Medulla oblongata (tissue), 1 donor: ENCODE measurements at regions not wholly inside any gene's neighbourhood (a gene's known extent, or its start where the extent isn't known, plus 50 kb on each side); places are given as distances from the start of the nearest gene placed in this dataset.
A peak's percentile ranks its signal among the peaks of the same experiment; 100 is the strongest.

Source experiments
- DNase-seq: peaks from one replicate; pipeline ENCODE4 v3.0.0-alpha.2; 2015; ENCODE audit errors: extremely low spot score

- no peak for DNase-seq
Observed at GRCh38 chr13:39858794-39859193, 203.3 kb downstream of the COG6 start.

DNA sequence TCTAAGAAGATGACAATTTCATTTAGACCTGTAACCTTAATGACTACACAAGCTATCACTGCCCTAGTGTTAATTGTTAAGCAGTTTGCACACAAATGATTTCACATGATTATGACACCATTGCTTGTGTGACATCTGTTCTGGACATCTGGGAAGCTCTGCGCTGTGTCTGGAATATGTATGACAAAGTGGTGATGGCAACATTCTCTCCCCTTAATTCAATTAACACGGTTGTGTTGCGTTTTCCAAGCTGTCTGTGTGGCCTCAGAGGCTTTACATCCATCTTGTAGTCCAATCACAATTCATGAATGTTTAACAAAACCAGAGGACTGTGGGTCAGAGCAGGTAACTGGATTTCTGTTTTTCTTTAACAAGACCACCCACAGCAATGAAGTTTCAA, 204.4 kb downstream of the COG6 start:
- DNase-seq: no peak

DNA sequence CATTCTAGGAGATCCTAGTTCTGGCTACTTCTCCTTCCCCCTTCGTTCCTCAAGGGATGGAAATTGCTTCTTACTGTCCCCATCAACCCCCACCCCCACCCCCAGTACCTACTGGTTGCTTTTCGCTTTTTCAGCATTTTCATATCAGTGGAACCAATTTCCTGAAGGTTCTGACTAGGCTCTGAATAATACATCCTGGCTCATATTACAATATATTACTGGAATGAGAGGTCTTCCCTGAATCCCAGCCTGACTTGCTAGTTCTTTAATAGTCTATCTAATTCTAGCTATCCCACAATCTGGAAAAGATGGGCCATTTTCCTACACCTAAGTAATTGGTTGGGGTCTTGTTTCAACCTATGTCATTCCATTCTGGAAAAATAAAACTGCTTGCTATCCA, 207.4 kb downstream of the COG6 start:
- DNase-seq: no peak

DNA sequence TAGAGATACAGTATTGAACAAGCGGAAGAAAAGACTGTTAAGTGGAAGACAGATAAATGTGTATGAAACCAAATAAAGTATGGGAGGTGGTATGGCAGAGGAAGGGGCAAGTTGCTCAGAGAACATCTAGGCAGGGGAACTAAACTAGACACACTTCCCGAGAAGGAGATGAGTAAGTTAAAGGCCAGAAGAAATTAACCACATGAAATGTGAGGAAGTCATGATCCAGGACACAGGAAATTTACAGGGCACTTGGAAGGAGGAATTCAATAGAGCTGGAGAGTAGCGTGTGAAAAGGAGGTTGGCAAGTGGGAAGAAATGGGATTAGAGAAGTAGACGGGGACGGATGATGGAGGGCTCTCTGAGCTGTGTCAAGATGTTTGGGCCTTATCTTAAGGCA, 208.8 kb downstream of the COG6 start:
- DNase-seq: no peak

- DNase-seq: no peak
Observed at GRCh38 chr13:39866722-39867121, 211.3 kb downstream of the COG6 start.

- DNase-seq: no peak
Observed at GRCh38 chr13:39867807-39868206, 212.3 kb downstream of the COG6 start.

DNA sequence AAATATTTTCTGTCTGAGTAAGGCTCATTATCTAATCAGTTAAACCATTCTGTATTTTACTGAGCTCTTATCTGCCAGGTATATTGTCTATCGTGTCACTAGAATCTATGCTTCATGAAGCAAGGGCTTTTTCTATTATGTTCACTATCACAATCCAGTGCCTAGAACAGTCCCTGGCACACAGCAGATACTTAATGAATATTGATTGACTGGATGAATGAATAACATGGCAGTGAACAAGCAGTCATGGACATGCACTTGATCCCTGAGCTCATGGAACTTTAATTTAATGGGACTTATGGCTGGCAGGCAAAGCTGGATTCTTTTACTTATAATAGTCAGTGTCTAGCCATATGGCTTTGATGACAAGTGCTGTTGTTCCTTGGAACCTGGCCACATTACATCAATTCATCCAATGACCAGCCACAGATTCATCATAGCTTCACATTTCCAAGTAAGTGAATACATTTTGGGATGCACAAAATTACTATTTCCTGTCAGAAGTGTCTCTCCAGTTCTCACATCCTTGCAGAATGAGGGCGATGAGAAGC, 214.8 kb downstream of the COG6 start:
- DNase-seq: no peak

DNA sequence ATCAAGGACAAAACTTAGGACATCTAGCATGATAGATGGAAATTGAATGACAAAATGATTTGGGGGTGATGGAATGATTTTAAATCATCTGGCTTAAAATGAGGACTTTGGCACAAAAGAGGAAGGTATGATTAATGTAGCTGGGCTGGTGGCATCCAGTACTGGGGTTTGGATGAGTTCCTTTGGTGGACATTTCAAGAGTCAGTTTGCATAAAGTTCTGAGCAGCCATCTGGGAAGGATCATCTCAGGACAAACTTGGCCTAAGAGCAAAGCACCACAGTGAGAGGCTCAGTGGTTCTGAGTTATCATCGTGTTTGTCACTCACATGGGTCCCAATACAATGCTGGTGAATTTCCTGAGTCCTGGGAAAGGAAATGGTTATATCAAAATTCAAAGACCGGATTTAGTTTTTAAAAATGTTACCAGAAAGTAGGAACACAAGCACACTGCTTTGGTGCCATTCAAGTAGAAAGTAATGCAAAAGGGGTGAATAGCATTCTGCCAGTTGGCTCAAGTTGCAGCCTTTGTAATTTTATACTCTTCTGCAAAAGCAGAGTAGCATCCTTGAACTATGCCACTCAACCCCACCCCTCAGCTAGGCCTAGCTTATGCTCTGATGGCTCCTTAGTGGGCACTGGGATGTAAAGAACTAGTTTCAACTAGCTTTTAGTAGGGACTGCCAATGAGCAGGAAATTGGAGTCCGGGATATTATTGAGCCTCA, 219.0 kb downstream of the COG6 start:
- DNase-seq: no peak

GRCh38 chr13:39875111-39875987, 219.9 kb downstream of the COG6 start:
- no peak for DNase-seq

- no peak for DNase-seq
Observed at GRCh38 chr13:39876258-39876657, 220.8 kb downstream of the COG6 start.

DNA sequence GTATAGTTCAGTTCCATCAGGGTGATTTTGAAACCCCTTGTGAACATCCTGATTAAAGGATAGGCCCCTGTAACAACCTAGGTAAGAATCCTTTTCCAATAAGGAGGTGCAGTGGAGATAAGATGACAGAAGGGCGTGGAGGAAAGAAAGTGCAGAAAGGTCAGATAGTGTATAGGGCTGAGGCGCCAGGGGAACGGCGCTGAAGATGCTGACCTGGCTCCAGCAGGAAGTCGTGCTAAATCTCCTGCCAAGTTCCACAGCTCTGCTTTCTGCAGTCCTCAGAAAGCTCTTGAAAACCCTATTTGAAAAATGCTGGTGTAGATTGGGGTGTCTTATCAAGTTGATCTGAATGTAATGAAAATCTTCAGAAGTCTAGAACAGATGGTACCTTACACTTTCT, 221.7 kb downstream of the COG6 start:
- DNase-seq: no peak

GRCh38 chr13:39879286-39880035, 224.0 kb downstream of the COG6 start:
- peak; percentile 6 for DNase-seq

GRCh38 chr13:39881383-39881782, 225.9 kb downstream of the COG6 start:
- DNase-seq: no peak

DNA sequence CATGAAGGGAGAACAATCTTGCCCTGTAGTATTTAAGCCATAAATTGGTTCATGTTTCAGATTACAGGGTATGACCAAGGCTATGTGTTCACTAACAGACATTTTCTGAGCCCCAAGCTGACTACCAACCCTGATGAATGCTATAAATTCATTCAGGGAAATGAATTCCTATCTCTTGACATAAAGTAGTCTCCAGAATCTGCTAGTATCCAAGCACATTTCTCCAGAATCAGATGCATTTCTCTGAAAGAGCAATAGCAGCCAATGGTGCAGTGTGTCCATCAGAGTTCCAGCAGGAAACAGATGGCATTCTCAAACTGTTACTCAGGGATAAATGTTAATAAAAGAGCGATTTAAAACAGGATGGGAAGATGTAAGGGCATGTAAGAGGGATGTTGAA, 226.4 kb downstream of the COG6 start:
- no peak for DNase-seq

DNA sequence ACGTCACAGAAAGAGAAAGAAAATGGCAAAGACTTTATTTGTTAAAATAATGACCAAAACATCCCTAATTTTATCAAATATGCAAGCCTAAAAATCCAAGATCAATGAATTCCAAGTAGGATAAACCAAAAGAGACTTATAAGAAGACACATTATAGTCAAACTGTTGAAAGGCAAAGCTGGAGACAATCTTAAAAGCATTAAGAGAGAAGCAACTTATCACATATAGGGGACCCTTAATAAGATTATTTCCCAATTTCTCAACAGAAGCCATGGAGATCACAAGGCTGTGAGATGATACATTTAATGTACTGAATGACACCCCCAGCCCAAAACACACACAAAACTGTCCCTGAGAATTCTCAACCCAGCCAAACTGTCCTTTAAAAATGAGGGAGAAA, 228.7 kb downstream of the COG6 start:
- no peak for DNase-seq

DNA sequence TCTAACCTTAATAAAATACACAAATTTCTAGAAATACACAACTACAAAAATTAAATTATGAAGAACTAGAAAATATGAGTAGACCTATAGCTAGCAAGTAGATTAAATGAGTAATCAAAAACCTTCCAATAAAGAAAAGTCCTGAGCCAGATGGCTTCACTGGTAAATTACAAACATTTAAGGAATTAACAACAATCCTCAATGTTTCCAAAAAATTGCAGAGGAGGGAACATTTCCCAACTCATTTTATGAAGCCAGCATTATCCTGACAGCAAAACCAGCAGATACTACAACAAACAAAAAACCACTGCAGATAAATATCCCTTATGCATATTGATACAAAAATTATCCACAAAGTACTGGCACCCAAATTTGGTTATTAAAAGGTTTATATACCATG, 230.9 kb downstream of the COG6 start:
- no peak for DNase-seq

- no peak for DNase-seq
Observed at GRCh38 chr13:39887387-39887786, 231.9 kb downstream of the COG6 start.

- DNase-seq: no peak
Observed at GRCh38 chr13:39888865-39889810, 233.7 kb downstream of the COG6 start.

DNA sequence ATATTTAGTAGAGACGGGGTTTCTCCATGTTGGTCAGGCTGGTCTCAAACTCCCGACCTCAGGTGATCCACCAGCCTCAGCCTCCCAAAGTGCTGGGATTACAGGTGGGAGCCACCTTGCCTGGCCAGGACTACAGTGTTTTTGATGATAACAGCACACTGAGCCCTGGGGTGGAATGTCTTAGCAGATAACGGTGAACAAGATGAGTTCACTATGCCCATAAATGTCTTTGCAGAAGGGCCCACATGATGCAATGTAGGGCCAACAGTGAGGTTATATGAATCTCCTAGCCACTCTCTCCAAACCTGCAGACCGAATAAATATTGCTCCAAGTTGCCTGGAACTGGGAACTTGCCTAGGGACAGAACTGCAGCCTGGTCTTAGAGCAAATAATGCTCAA, 235.1 kb downstream of the COG6 start:
- DNase-seq: no peak

- DNase-seq: no peak
Observed at GRCh38 chr13:39892721-39893685, 237.5 kb downstream of the COG6 start.
